ENCODE measurements at regions not wholly inside any gene's neighbourhood (a gene's known extent, or its start where the extent isn't known, plus 50 kb on each side); places are given as distances from the start of the nearest gene placed in this dataset.

DNA sequence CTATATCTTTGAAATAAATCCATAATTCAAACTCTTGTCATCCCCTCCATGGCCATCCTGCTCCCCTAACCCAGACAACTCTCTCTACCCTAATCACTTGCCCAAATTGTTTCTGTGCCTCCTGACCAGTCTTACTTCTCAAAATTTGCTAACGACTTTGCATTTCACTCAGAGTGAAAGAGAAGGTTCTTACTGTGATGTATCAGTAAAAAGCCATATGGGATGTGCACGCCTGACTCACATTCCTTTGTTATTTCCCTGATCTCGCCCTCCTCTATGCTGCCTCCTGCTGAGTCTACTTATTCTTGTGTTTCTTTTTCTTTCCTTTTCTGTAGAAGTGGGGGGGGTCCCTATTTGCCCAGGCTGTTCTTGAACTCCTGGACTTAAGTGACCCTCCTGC is 487.2 kb upstream of the FRG2C start:
- no peak overlapping the region for H3K27ac Mint-ChIP-seq (ENCODE audit: unreplicated experiment)
- no peak for DNase-seq (ENCODE audit: extremely low spot score, unreplicated experiment)
- H3K4me1 Mint-ChIP-seq (ENCODE audit: unreplicated experiment): no peaks in the 10 kb centered on the region
- TF ChIP-seq, protein P1, sequence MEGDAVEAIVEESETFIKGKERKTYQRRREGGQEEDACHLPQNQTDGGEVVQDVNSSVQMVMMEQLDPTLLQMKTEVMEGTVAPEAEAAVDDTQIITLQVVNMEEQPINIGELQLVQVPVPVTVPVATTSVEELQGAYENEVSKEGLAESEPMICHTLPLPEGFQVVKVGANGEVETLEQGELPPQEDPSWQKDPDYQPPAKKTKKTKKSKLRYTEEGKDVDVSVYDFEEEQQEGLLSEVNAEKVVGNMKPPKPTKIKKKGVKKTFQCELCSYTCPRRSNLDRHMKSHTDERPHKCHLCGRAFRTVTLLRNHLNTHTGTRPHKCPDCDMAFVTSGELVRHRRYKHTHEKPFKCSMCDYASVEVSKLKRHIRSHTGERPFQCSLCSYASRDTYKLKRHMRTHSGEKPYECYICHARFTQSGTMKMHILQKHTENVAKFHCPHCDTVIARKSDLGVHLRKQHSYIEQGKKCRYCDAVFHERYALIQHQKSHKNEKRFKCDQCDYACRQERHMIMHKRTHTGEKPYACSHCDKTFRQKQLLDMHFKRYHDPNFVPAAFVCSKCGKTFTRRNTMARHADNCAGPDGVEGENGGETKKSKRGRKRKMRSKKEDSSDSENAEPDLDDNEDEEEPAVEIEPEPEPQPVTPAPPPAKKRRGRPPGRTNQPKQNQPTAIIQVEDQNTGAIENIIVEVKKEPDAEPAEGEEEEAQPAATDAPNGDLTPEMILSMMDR (IDR thresholded peaks at IDR 0.05): no peak
- peaks cover 4% of the 10 kb centered on the region for H3K27me3 Mint-ChIP-seq (ENCODE audit: unreplicated experiment)
- H3K4me3 Mint-ChIP-seq (ENCODE audit: unreplicated experiment): no peak overlapping the region
- H3K36me3 Mint-ChIP-seq (ENCODE audit: unreplicated experiment): no peaks in the 10 kb centered on the region
- H3K9me3 Mint-ChIP-seq (ENCODE audit: unreplicated experiment): no peaks in the 10 kb centered on the region

- no peak overlapping the region for H3K27ac Mint-ChIP-seq (ENCODE audit: unreplicated experiment)
- H3K36me3 Mint-ChIP-seq (ENCODE audit: unreplicated experiment): no peaks in the 10 kb centered on the region
- H3K27me3 Mint-ChIP-seq (ENCODE audit: unreplicated experiment): peaks cover 4% of the 10 kb centered on the region
- no peak overlapping the region for H3K4me3 Mint-ChIP-seq (ENCODE audit: unreplicated experiment)
- no peaks in the 10 kb centered on the region for H3K4me1 Mint-ChIP-seq (ENCODE audit: unreplicated experiment)
- no peak for DNase-seq (ENCODE audit: extremely low spot score, unreplicated experiment)
- no peaks in the 10 kb centered on the region for H3K9me3 Mint-ChIP-seq (ENCODE audit: unreplicated experiment)
- TF ChIP-seq, protein P1 (IDR thresholded peaks at IDR 0.05): no peak
Measured at GRCh38 chr3:75180235-75180944, 483.7 kb upstream of the FRG2C start.

DNA sequence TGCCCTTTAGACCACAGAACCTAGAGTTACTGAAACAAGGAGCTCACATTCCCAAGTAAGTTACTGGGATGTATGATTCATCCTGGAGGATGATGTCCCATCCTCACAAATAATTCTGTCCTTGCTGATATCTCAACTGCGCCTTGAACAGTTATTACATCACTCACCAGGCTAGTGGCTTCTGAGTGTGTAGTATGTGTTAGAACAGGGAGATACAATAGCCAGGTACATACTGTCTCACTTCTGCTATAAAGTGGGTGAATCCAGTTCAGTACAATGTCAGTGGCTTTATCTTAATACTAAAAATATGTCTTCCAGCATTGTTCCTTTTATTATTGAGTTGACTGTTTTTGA is 483.2 kb upstream of the FRG2C start:
- Mint-ChIP-seq H3K27ac (ENCODE audit: unreplicated experiment) (no peak overlapping the region), H3K9me3 (ENCODE audit: unreplicated experiment) (no peaks in the 10 kb centered on the region), H3K4me1 (ENCODE audit: unreplicated experiment) (no peaks in the 10 kb centered on the region), H3K27me3 (ENCODE audit: unreplicated experiment) (peaks cover 4% of the 10 kb centered on the region), H3K36me3 (ENCODE audit: unreplicated experiment) (no peaks in the 10 kb centered on the region), H3K4me3 (ENCODE audit: unreplicated experiment) (no peak overlapping the region)
- TF ChIP-seq, protein P1 (IDR thresholded peaks at IDR 0.05): no peak
- no peak for DNase-seq (ENCODE audit: extremely low spot score, unreplicated experiment)

- H3K27ac Mint-ChIP-seq (ENCODE audit: unreplicated experiment): no peak overlapping the region
- peaks cover 16% of the 10 kb centered on the region for H3K27me3 Mint-ChIP-seq (ENCODE audit: unreplicated experiment)
- DNase-seq (ENCODE audit: extremely low spot score, unreplicated experiment): no peak
- H3K4me1 Mint-ChIP-seq (ENCODE audit: unreplicated experiment): no peaks in the 10 kb centered on the region
- TF ChIP-seq, protein P1 (IDR thresholded peaks at IDR 0.05): no peak
- no peaks in the 10 kb centered on the region for H3K36me3 Mint-ChIP-seq (ENCODE audit: unreplicated experiment)
- no peaks in the 10 kb centered on the region for H3K9me3 Mint-ChIP-seq (ENCODE audit: unreplicated experiment)
- no peak overlapping the region for H3K4me3 Mint-ChIP-seq (ENCODE audit: unreplicated experiment)
Measured at GRCh38 chr3:75188962-75189361, 475.2 kb upstream of the FRG2C start.

GRCh38 chr3:75192146-75192616 is 471.9 kb upstream of the FRG2C start:
- H3K4me1 Mint-ChIP-seq (ENCODE audit: unreplicated experiment): no peaks in the 10 kb centered on the region
- TF ChIP-seq, protein P1 (IDR thresholded peaks at IDR 0.05): peak; percentile 79
- no peaks in the 10 kb centered on the region for H3K36me3 Mint-ChIP-seq (ENCODE audit: unreplicated experiment)
- H3K9me3 Mint-ChIP-seq (ENCODE audit: unreplicated experiment): no peaks in the 10 kb centered on the region
- H3K27me3 Mint-ChIP-seq (ENCODE audit: unreplicated experiment): peaks cover 16% of the 10 kb centered on the region
- DNase-seq (ENCODE audit: extremely low spot score, unreplicated experiment): no peak
- H3K4me3 Mint-ChIP-seq (ENCODE audit: unreplicated experiment): no peak overlapping the region
- no peak overlapping the region for H3K27ac Mint-ChIP-seq (ENCODE audit: unreplicated experiment)

All from osteocyte (in vitro differentiated cells).